NB4 (cell line): ENCODE measurements at regions not wholly inside any gene's neighbourhood (a gene's known extent, or its start where the extent isn't known, plus 50 kb on each side); places are given as distances from the start of the nearest gene placed in this dataset.

Experiments used
- CTCF ChIP-seq: IDR thresholded peaks from one replicate; pipeline ENCODE4 v1.5.1; 2012; ENCODE audit warnings: low read depth, low read length
- MAX ChIP-seq: IDR thresholded peaks from 2 replicates; pipeline ENCODE4 v1.6.1; 2011; ENCODE audit warnings: low read depth, low read length
- POLR2A ChIP-seq: IDR thresholded peaks from 2 replicates; pipeline ENCODE4 v1.6.1; 2011; ENCODE audit warnings: mild to moderate bottlenecking; ENCODE audit not compliant: insufficient read length; ENCODE audit errors: extremely low read depth

DNA sequence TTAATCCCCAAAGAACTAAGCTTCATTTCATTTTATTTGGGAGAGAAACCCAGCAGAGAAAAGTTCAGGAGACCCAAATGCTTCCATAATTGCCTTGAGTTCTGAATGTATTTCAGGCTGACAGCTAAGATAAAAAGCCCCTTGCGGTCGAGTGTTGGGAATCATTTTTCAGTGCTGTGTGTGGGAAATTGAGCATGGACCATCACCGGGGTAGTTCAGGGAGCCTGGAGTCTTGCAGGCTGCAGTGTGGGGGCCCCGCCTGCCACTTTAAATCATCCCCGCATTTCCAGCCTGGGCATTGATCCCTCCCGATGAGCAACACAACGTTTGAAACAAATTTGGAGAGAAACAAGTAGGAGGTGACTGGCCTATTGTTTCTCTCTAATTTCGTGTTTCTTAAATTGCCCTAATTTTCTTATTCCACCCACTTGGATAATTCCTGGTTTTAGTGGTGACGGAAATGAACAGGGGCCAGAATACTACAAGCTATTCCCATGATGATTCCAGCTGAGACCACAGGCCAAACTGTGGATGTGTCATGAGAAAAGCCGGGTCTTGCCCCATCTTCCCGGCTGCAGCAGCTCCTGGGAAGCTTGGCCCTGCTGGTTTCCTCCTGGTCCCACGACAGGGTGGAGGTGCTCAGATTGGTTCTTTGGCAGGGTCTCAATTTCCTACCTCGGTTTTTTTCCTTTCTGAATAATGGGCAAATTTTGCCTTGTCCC lies 75.1 kb downstream of the FOXL1 start:
- no peak for TF ChIP-seq POLR2A
- no peak for TF ChIP-seq CTCF
- no peak for TF ChIP-seq MAX
